Left renal cortex interstitium (tissue), 4 donors: ENCODE measurements at regions not wholly inside any gene's neighbourhood (a gene's known extent, or its start where the extent isn't known, plus 50 kb on each side); places are given as distances from the start of the nearest gene placed in this dataset.
A peak's percentile ranks its signal among the peaks of the same experiment; 100 is the strongest.

Experiments
- DNase-seq, 4 donors: peaks; one replicate each; pipeline ENCODE4 v3.0.0-alpha.2; 2013; ENCODE audit warnings: low read depth in 4 of 4, low spot score in 2 of 4, missing footprints in 1 of 4

GRCh38 chr4:38230121-38230801, 270.1 kb downstream of the PTTG2 start:
- peak; percentile 46 to 69 (median 58) for DNase-seq

DNA sequence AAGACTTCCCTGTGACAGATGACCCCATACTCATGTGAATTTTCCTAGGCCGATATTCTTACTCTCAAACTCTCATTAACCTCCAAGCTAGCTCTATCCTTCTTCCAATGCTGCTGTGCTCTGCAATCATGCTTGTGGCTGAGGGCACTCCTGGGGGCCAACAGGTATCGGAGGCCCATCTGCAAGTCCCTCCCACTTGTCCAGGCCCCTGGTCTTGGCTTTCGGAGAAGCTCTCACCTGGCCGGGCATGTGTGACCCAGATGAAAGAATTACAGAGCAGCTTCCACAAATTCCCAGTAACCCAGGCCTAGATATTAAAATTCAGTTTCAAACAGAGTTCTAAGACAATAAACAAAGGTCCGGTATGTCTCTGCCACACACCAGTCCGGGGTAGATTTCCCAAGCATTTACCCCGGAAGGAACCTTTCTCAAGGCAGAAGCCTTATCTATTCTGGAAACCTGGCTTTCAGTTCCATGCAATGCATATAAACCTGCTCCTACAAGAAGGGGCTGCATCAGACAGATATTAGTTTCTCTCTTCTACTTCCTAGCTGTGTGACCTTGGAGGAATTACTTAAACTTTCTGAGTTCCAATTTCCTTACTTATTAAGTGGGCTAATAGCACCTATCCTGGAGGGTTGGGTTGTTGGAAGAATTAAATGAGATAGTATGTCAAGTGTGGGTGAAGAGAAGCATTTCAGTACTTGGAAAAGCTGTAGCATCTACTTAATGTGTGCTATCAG, 270.8 kb downstream of the PTTG2 start:
- no peak for DNase-seq

- DNase-seq, result no peak
Observed at GRCh38 chr4:38231626-38232025, 271.4 kb downstream of the PTTG2 start.

DNA sequence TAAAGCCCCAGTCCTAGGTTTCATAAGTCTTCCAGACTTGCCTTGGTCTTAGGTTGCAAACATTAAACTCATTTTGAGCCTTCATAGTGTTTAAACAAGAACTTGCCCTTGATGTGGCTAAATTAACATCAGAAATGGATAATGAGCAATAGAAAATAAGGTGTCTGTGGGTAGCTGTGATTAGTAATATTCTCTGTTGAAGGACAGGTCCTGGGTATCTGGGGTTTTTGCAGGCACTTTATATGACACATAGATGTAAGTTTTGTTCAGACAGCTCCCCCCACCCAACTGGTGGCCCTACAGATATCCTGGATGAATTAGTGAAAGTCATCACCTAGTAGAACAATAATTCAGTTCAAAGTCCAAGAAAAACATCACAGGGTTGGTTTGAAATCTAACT, 272.5 kb downstream of the PTTG2 start:
- no peak for DNase-seq

DNA sequence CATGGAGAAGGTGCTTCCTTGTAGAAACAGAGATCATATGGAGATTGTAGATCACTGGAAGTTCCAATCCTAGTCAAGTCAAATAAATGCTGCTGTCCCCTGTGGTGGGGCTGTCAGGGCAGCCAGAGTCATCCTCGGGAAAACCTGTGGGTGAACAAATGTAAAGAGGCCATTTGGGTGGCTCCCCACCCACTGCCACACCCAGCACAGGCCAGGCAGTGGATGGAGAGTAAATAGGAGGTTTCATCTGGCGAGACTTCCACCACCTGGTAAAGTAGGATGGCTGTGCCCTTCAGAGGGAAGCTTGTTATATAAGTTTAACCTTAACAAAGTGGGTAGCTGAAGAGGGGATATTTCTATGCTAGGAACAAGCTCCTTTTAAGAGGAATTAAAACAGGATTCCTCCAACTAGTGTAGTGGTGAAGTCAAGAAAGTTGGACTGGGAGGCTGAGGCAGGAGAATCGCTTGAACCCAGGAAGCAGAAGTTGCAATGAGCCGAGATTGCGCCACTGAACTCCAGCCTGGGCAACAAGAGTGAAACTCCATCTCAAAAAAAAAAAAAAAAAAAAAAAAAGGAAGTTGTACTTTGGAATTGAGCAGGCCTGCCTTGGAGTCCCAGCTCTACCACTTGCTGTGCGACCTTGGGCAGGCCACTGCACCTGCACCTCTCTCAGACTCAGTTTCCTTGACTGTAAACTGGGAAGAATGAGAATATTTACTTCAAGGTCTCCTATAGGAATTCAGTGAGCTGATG, 273.7 kb downstream of the PTTG2 start:
- DNase-seq, result no peak

GRCh38 chr4:38235354-38235753, 275.2 kb downstream of the PTTG2 start:
- DNase-seq, result no peak

- DNase-seq, result no peak
Observed at GRCh38 chr4:38236003-38236402, 275.8 kb downstream of the PTTG2 start.

DNA sequence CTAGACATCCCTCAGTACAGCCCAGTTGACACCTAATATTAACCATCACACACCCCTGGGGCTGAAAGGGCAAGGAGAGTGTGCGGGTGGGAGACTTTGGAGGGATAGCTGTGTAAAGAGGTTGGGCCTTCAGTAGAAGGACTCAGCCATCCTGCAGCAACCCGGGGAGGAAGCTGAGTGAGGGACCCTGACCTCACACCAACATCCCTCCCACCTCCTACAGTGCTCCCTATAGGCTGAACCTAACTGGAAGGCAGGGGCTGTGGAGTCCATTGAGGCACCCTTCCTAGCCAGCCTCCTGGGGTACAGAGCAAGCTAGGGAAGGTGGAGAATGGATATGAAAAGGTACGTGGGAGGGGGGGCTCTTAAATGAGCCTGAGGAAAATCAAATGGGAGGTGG, 276.3 kb downstream of the PTTG2 start:
- no peak for DNase-seq

DNA sequence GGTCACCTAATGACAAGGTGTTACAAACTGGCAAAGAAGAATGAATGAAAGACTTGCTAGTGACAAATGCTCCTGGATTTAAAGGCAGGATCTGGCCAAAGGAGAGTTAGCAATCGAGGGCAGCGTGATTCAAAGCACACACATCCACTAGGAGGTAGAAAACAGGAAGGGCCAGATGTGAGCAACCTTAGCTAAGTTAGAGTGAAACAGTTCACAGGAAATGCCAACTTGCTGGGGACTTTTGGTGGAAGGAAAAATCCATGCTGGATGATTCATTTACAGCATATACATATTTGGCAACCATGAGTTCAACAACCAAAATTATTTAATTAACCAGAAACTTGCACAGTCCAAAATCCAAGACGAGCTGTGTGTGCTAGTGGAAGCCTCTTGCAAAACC, 276.9 kb downstream of the PTTG2 start:
- DNase-seq, result no peak

DNA sequence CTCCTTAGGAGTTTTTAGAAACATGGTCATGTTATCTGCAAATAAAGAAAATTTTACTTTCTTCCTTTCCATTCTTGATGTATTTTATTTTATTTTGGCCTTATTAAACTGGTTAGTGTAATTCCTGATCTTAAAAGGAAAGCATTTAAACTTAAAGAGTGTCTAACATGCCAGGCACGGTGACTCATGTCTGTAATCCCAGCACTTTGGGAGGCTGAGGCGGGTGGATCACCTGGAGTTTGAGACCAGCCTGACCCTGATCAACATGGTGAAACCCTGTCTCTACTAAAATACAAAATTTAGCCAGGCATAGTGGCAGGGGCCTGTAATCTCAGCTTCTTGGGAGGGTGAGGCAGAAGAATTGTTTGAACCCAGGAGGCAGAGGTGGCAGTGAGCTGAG, 281.3 kb downstream of the PTTG2 start:
- DNase-seq, result no peak

GRCh38 chr4:38242101-38242500, 281.9 kb downstream of the PTTG2 start:
- no peak for DNase-seq

DNA sequence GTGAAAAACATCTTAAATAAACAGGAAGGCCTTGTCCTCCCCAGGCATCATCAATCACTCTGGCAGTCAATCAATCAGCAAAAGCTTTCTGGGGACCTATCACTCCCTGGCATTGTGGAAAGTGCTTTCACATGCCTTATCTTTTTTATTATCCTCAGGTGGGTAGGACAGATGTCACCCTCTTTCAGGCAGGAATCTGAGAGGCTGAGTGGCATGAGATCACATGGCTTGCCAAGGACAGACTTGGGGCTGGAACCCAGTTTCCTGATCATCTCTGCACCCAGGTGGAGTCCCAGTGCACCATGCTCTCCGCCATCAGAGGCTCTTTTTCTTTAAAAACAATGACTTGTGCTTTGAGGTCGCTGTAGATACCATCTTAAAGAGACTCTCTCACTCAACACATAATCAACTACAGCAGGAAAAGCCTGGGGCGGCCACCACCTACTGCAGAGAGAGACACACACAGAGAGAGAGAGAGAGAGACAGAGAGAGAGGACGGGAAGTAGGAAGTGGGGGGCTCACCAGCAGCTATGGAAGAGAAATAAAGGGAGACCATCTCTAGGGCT, 282.7 kb downstream of the PTTG2 start:
- DNase-seq, result no peak

- no peak for DNase-seq
Observed at GRCh38 chr4:38243388-38244053, 283.3 kb downstream of the PTTG2 start.

DNA sequence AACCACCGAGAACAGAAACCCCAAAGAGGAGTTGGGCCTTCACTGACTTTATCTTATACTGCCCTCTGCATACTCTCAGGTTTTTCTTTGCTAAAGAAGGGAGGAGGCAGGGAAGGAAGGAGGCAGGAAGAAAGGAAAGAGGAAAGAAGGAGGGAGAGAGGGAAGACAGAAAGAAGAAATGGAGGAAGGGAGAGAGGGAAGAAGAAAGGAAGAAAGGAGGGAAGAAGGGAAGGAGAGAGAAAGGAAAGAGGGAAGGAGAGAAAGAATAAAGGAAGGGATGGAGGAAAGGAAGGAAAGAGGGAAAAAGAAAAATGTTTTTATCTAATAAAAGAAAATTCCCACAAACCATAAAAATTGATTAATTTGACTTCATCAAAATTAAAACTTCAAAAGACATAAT, 294.6 kb downstream of the PTTG2 start:
- no peak for DNase-seq

- DNase-seq, result no peak
Observed at GRCh38 chr4:38255572-38255971, 295.4 kb downstream of the PTTG2 start.

GRCh38 chr4:38266616-38267015, 306.4 kb downstream of the PTTG2 start:
- no peak for DNase-seq

DNA sequence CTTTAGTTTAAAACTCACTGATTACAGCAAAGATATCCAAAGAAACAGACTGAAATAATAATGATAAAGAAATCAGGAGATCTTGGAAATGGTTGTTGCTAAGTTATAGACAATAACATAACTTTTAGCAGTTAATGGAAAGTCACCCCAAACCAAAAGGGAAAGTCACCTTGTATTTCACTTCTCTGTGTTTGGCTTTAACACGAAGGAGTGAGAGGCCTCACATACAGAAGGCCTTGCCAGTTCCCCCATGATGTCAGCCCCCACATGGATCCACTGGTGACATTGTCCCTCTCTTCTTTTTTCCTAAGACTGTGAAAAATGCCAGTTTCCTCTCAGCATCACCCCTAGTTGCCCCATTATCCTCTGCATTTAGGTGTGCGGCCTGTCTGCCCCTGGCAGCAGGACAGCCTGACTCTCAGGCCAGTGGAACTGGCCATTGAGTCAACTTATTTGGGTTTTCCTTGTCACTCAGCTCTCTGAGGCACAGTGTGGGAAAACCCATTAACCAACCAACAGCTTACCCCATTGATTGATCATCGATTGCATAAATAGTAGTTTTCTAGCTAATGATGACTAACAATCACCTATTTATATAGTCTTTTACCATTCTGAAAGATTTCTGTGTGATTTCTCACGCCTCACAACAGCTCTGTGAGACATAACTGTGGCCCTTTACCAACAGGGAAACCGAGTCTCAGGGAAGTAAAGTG, 308.1 kb downstream of the PTTG2 start:
- no peak for DNase-seq

GRCh38 chr4:38268837-38269236, 308.6 kb downstream of the PTTG2 start:
- DNase-seq, result no peak

- no peak for DNase-seq
Observed at GRCh38 chr4:38273407-38273806, 313.2 kb downstream of the PTTG2 start.
